Neural cell (in vitro differentiated cells): ENCODE measurements at regions not wholly inside any gene's neighbourhood (a gene's known extent, or its start where the extent isn't known, plus 50 kb on each side); places are given as distances from the start of the nearest gene placed in this dataset.

ENCODE experiments used
- EP300 ChIP-seq: fragments of 450-650 bp; conservative IDR thresholded peaks from 2 replicates; pipeline ENCODE4 v1.6.1; 2014; ENCODE audit warnings: antibody characterized with exemption, mild to moderate bottlenecking, moderate library complexity; ENCODE audit not compliant: poor library complexity, severe bottlenecking
- EZH2 ChIP-seq: fragments of 200-600, 300-800 bp; shearing (Covaris generic), sonication (generic); IDR thresholded peaks from 2 replicates; pipeline ENCODE4 v1.6.1; 2014; ENCODE audit warnings: antibody characterized with exemption, low read length, borderline replicate concordance, mild to moderate bottlenecking; ENCODE audit not compliant: insufficient read depth, poor library complexity, severe bottlenecking
- MXI1 ChIP-seq: fragments of 450-650 bp; conservative IDR thresholded peaks from 2 replicates; pipeline ENCODE4 v1.6.1; 2014; ENCODE audit warnings: antibody characterized with exemption, mild to moderate bottlenecking; ENCODE audit not compliant: poor library complexity, severe bottlenecking
- RAD21 ChIP-seq: fragments of 450-650 bp; conservative IDR thresholded peaks from 2 replicates; pipeline ENCODE4 v1.6.1; 2014; ENCODE audit warnings: antibody characterized with exemption, mild to moderate bottlenecking, moderate library complexity
- REST ChIP-seq: IDR thresholded peaks from 2 replicates; pipeline ENCODE4 v1.6.1; 2012; ENCODE audit warnings: borderline replicate concordance
- SMC3 ChIP-seq: fragments of 450-650 bp; conservative IDR thresholded peaks from 2 replicates; pipeline ENCODE4 v1.6.1; 2014; ENCODE audit warnings: antibody characterized with exemption, mild to moderate bottlenecking, moderate library complexity; ENCODE audit not compliant: poor library complexity
- TAF1 ChIP-seq: IDR thresholded peaks from 2 replicates; pipeline ENCODE4 v1.6.1; 2012; ENCODE audit warnings: low read depth
- TF ChIP-seq, protein P1 (sequence below): fragments of 450-650 bp; IDR thresholded peaks from 2 replicates; pipeline ENCODE4 v1.5.1; 2014; ENCODE audit warnings: antibody characterized with exemption, mild to moderate bottlenecking, moderate library complexity; ENCODE audit not compliant: poor library complexity, severe bottlenecking

- TF ChIP-seq EZH2 (no peak), SMC3 (no peak), REST (no peak), EP300 (no peak), RAD21 (no peak), MXI1 (no peak), TAF1 (no peak)
- TF ChIP-seq, protein P1, sequence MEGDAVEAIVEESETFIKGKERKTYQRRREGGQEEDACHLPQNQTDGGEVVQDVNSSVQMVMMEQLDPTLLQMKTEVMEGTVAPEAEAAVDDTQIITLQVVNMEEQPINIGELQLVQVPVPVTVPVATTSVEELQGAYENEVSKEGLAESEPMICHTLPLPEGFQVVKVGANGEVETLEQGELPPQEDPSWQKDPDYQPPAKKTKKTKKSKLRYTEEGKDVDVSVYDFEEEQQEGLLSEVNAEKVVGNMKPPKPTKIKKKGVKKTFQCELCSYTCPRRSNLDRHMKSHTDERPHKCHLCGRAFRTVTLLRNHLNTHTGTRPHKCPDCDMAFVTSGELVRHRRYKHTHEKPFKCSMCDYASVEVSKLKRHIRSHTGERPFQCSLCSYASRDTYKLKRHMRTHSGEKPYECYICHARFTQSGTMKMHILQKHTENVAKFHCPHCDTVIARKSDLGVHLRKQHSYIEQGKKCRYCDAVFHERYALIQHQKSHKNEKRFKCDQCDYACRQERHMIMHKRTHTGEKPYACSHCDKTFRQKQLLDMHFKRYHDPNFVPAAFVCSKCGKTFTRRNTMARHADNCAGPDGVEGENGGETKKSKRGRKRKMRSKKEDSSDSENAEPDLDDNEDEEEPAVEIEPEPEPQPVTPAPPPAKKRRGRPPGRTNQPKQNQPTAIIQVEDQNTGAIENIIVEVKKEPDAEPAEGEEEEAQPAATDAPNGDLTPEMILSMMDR: no peak
These were observed 172.5 kb upstream of the RAB6C start for GRCh38 chr2:129806990-129807389.
